C4-2B (cell line): ENCODE measurements at regions not wholly inside any gene's neighbourhood (a gene's known extent, or its start where the extent isn't known, plus 50 kb on each side); places are given as distances from the start of the nearest gene placed in this dataset.

Experiments
- ZFX ChIP-seq: fragments of 450-650 bp; IDR thresholded peaks from 2 replicates; pipeline ENCODE4 v1.6.1; 2017
- TF ChIP-seq, protein P1 (sequence below): fragments of 450-650 bp; conservative IDR thresholded peaks from 2 replicates; pipeline ENCODE4 v1.5.1; 2017; ENCODE audit warnings: mild to moderate bottlenecking

DNA sequence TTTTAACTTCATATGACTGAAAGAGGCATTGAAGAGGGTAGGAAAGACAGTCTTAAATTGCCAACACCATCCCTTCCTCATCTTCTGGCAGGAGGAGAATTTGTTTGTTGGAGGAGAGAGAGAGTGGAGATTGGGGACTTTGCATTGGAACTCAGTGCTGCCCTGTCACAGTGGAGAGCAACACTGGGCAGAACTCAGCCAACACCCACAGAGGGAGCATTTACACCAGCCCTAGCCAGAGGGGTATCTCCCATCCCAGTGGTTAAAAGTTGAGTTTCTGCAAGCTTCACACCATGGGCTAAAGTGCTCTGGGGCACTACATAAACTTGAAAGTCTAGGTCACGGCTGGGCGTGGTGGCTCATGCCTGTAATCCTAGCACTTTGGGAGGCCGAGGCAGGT is 174.1 kb downstream of the ANKRD30B start:
- TF ChIP-seq, protein P1, sequence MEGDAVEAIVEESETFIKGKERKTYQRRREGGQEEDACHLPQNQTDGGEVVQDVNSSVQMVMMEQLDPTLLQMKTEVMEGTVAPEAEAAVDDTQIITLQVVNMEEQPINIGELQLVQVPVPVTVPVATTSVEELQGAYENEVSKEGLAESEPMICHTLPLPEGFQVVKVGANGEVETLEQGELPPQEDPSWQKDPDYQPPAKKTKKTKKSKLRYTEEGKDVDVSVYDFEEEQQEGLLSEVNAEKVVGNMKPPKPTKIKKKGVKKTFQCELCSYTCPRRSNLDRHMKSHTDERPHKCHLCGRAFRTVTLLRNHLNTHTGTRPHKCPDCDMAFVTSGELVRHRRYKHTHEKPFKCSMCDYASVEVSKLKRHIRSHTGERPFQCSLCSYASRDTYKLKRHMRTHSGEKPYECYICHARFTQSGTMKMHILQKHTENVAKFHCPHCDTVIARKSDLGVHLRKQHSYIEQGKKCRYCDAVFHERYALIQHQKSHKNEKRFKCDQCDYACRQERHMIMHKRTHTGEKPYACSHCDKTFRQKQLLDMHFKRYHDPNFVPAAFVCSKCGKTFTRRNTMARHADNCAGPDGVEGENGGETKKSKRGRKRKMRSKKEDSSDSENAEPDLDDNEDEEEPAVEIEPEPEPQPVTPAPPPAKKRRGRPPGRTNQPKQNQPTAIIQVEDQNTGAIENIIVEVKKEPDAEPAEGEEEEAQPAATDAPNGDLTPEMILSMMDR, result no peak
- TF ChIP-seq ZFX, result no peak
